ENCODE measurements at regions not wholly inside any gene's neighbourhood (a gene's known extent, or its start where the extent isn't known, plus 50 kb on each side); places are given as distances from the start of the nearest gene placed in this dataset.

DNA sequence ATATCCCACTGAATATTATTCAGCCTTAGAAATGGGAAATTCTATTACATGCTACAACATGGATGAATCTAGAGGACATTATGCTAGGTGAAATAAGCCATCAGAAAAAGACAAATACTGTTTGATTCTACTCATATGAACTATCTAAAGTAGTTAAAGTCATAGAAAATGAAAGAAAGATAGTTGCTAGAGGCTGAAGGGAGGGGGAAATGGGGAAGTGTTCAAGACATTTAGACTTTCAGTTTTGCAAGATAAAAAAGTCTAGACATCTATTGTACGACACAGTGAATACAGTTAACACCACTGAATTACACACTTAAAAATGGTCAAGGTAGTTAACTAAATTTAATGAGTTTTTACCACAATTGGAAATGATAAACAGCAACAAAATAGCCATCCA is 835.9 kb upstream of the CHAC2 start:
- TF ChIP-seq EZH2 (IDR thresholded peaks at IDR 0.05; ENCODE audit: low read length) = no peak
- no peak for TF ChIP-seq CTCF (optimal IDR thresholded peaks at IDR 0.05 in 1 of 3, IDR thresholded peaks at IDR 0.05 in 1 of 3, conservative IDR thresholded peaks at IDR 0.05 in 1 of 3; ENCODE audit: extremely low read depth in 1 of 3, insufficient read depth in 2 of 3, low read length in 3 of 3)
- Histone ChIP-seq H3K27ac (ENCODE audit: control insufficient read depth, insufficient read depth, low read length) (no peak overlapping the region), H3K4me1 (ENCODE audit: control insufficient read depth, extremely low read depth, insufficient read depth, low read length) (peaks cover 12% of the 10 kb centered on the region), H3K27me3 (ENCODE audit: control insufficient read depth, extremely low read depth, insufficient read depth, low read length) (no peaks in the 10 kb centered on the region), H3K9me3 (ENCODE audit: control insufficient read depth, low read depth, low read length) (no peaks in the 10 kb centered on the region), H2AFZ (ENCODE audit: control insufficient read depth, low read length) (no peak overlapping the region), H3K9me1 (ENCODE audit: control insufficient read depth, extremely low read depth, insufficient read depth, low read length) (no peaks in the 10 kb centered on the region), H3K4me3 (ENCODE audit: control insufficient read depth in 2 of 3, extremely low read depth in 1 of 3, insufficient read depth in 2 of 3, low read depth in 1 of 3, low read length in 3 of 3) (no peak overlapping the region), H3K4me2 (ENCODE audit: control insufficient read depth, extremely low read depth, insufficient read depth, low read depth, low read length) (no peak overlapping the region), H3K36me3 (ENCODE audit: control insufficient read depth in 2 of 2, extremely low read depth in 1 of 2, insufficient read depth in 2 of 2, low read length in 2 of 2) (no peaks in the 10 kb centered on the region), H3K9ac (ENCODE audit: control insufficient read depth, extremely low read depth, insufficient read depth, low read length) (no peak overlapping the region), H3K79me2 (ENCODE audit: control insufficient read depth, insufficient read depth, low read length) (no peaks in the 10 kb centered on the region), H4K20me1 (ENCODE audit: control insufficient read depth, extremely low read depth, insufficient read depth, low read length) (no peaks in the 10 kb centered on the region)
- FAIRE-seq = no peak
- dilution Hi-C loops (cut with MboI; ENCODE audit: extremely low pct_ligation_motif_present, low sequenced_read_pairs) = no loop called here
- no peak for DNase-seq (ENCODE audit: low read depth, low spot score)

GRCh38 chr2:52929412-52929811 is 838.2 kb upstream of the CHAC2 start:
- H4K20me1 ChIP-seq (ENCODE audit: control insufficient read depth, extremely low read depth, insufficient read depth, low read length) = no peaks in the 10 kb centered on the region
- H3K27ac ChIP-seq (ENCODE audit: control insufficient read depth, insufficient read depth, low read length) = no peak overlapping the region
- H3K79me2 ChIP-seq (ENCODE audit: control insufficient read depth, insufficient read depth, low read length) = no peaks in the 10 kb centered on the region
- no peaks in the 10 kb centered on the region for H3K9me1 ChIP-seq (ENCODE audit: control insufficient read depth, extremely low read depth, insufficient read depth, low read length)
- H3K36me3 ChIP-seq (ENCODE audit: control insufficient read depth in 2 of 2, extremely low read depth in 1 of 2, insufficient read depth in 2 of 2, low read length in 2 of 2) = no peaks in the 10 kb centered on the region
- TF ChIP-seq CTCF (optimal IDR thresholded peaks at IDR 0.05 in 1 of 3, IDR thresholded peaks at IDR 0.05 in 1 of 3, conservative IDR thresholded peaks at IDR 0.05 in 1 of 3; ENCODE audit: extremely low read depth in 1 of 3, insufficient read depth in 2 of 3, low read length in 3 of 3) (no peak), EZH2 (IDR thresholded peaks at IDR 0.05; ENCODE audit: low read length) (no peak)
- DNase-seq (ENCODE audit: low read depth, low spot score) = no peak
- no peak overlapping the region for H3K4me3 ChIP-seq (ENCODE audit: control insufficient read depth in 2 of 3, extremely low read depth in 1 of 3, insufficient read depth in 2 of 3, low read depth in 1 of 3, low read length in 3 of 3)
- no peak for FAIRE-seq
- dilution Hi-C loops (cut with MboI; ENCODE audit: extremely low pct_ligation_motif_present, low sequenced_read_pairs) = no loop called here
- no peaks in the 10 kb centered on the region for H3K9me3 ChIP-seq (ENCODE audit: control insufficient read depth, low read depth, low read length)
- H3K9ac ChIP-seq (ENCODE audit: control insufficient read depth, extremely low read depth, insufficient read depth, low read length) = no peak overlapping the region
- no peak overlapping the region for H3K4me2 ChIP-seq (ENCODE audit: control insufficient read depth, extremely low read depth, insufficient read depth, low read depth, low read length)
- peaks cover 6% of the 10 kb centered on the region for H3K4me1 ChIP-seq (ENCODE audit: control insufficient read depth, extremely low read depth, insufficient read depth, low read length)
- no peaks in the 10 kb centered on the region for H3K27me3 ChIP-seq (ENCODE audit: control insufficient read depth, extremely low read depth, insufficient read depth, low read length)
- H2AFZ ChIP-seq (ENCODE audit: control insufficient read depth, low read length) = no peak overlapping the region
